ENCODE measurements at regions not wholly inside any gene's neighbourhood (a gene's known extent, or its start where the extent isn't known, plus 50 kb on each side); places are given as distances from the start of the nearest gene placed in this dataset.

GRCh38 chr6:168919470-168920179 lies 334.0 kb downstream of the THBS2 start:
- no peak overlapping the region for H3K27ac ChIP-seq (ENCODE audit: low read depth in 1 of 2, low read length in 2 of 2)
- 70% methylated on average over 13 of the region's 13 CpGs for WGBS

More at GRCh38 chr6:168919470-168920179, 334.0 kb downstream of the THBS2 start:
- H3K9me3 ChIP-seq (ENCODE audit: control insufficient read depth in 4 of 4, low read length in 3 of 4) = peaks cover 0 to 2% (median under 1%) of the 10 kb centered on the region in 4 donors
- no peak overlapping the region for H3K9ac ChIP-seq (ENCODE audit: low read depth in 1 of 2, low read length in 2 of 2)
- TF ChIP-seq TAF1 (conservative IDR thresholded peaks at IDR 0.05) (no peak), HNF4G (IDR thresholded peaks at IDR 0.05) (no peak), SP1 (IDR thresholded peaks at IDR 0.05) (no peak), ATF3 (IDR thresholded peaks at IDR 0.05) (no peak), JUND (IDR thresholded peaks at IDR 0.05) (no peak), RXRA (IDR thresholded peaks at IDR 0.05) (no peak), ZBTB33 (IDR thresholded peaks at IDR 0.05) (no peak), FOXA2 (IDR thresholded peaks at IDR 0.05) (no peak), GABPA (IDR thresholded peaks at IDR 0.05 in 1 of 2, conservative IDR thresholded peaks at IDR 0.05 in 1 of 2) (no peak), FOXA1 (IDR thresholded peaks at IDR 0.05) (no peak), HNF4A (conservative IDR thresholded peaks at IDR 0.05) (no peak), NR2F2 (IDR thresholded peaks at IDR 0.05) (no peak), EGR1 (IDR thresholded peaks at IDR 0.05; ENCODE audit: low read depth in 2 of 2) (no peak), YY1 (IDR thresholded peaks at IDR 0.05) (no peak)
- TF ChIP-seq, protein P1, sequence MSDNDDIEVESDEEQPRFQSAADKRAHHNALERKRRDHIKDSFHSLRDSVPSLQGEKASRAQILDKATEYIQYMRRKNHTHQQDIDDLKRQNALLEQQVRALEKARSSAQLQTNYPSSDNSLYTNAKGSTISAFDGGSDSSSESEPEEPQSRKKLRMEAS (IDR thresholded peaks at IDR 0.05) = no peak
- TF ChIP-seq, protein P2, sequence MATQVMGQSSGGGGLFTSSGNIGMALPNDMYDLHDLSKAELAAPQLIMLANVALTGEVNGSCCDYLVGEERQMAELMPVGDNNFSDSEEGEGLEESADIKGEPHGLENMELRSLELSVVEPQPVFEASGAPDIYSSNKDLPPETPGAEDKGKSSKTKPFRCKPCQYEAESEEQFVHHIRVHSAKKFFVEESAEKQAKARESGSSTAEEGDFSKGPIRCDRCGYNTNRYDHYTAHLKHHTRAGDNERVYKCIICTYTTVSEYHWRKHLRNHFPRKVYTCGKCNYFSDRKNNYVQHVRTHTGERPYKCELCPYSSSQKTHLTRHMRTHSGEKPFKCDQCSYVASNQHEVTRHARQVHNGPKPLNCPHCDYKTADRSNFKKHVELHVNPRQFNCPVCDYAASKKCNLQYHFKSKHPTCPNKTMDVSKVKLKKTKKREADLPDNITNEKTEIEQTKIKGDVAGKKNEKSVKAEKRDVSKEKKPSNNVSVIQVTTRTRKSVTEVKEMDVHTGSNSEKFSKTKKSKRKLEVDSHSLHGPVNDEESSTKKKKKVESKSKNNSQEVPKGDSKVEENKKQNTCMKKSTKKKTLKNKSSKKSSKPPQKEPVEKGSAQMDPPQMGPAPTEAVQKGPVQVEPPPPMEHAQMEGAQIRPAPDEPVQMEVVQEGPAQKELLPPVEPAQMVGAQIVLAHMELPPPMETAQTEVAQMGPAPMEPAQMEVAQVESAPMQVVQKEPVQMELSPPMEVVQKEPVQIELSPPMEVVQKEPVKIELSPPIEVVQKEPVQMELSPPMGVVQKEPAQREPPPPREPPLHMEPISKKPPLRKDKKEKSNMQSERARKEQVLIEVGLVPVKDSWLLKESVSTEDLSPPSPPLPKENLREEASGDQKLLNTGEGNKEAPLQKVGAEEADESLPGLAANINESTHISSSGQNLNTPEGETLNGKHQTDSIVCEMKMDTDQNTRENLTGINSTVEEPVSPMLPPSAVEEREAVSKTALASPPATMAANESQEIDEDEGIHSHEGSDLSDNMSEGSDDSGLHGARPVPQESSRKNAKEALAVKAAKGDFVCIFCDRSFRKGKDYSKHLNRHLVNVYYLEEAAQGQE (IDR thresholded peaks at IDR 0.05) = no peak
- TF ChIP-seq, protein P3, sequence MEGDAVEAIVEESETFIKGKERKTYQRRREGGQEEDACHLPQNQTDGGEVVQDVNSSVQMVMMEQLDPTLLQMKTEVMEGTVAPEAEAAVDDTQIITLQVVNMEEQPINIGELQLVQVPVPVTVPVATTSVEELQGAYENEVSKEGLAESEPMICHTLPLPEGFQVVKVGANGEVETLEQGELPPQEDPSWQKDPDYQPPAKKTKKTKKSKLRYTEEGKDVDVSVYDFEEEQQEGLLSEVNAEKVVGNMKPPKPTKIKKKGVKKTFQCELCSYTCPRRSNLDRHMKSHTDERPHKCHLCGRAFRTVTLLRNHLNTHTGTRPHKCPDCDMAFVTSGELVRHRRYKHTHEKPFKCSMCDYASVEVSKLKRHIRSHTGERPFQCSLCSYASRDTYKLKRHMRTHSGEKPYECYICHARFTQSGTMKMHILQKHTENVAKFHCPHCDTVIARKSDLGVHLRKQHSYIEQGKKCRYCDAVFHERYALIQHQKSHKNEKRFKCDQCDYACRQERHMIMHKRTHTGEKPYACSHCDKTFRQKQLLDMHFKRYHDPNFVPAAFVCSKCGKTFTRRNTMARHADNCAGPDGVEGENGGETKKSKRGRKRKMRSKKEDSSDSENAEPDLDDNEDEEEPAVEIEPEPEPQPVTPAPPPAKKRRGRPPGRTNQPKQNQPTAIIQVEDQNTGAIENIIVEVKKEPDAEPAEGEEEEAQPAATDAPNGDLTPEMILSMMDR (IDR thresholded peaks at IDR 0.05; ENCODE audit: low read depth, low read length, missing input control) = no peak
- H3K4me3 ChIP-seq (ENCODE audit: low read depth in 1 of 3, low read length in 3 of 3) = no peak overlapping the region
- no peak for DNase-seq (ENCODE audit: low spot score)
- no peaks in the 10 kb centered on the region for H3K36me3 ChIP-seq (ENCODE audit: control insufficient read depth in 4 of 4, insufficient read depth in 3 of 4, low read depth in 1 of 4, low read length in 3 of 4)
- H3K27me3 ChIP-seq (ENCODE audit: control insufficient read depth in 4 of 4, insufficient read depth in 4 of 4, low read length in 3 of 4) = peaks cover 0 to under 1% (median 0%) of the 10 kb centered on the region in 4 donors
- no peaks in the 10 kb centered on the region for H3K4me1 ChIP-seq (ENCODE audit: control insufficient read depth in 4 of 4, insufficient read depth in 4 of 4, low read length in 3 of 4)

All from liver (tissue), 8 donors.